Heart left ventricle (tissue), 13 donors: ENCODE measurements at regions not wholly inside any gene's neighbourhood (a gene's known extent, or its start where the extent isn't known, plus 50 kb on each side); places are given as distances from the start of the nearest gene placed in this dataset.

ENCODE experiments used
- CTCF ChIP-seq, 12 donors: fragments of 200-600 bp; sonication (generic) in 4 of 12; IDR thresholded peaks; one replicate each; pipeline versions ENCODE4 v1.5.0 to v1.8.0; 2018 to 2022; ENCODE audit warnings: antibody characterized with exemption in 12 of 12, mild to moderate bottlenecking in 5 of 12
- POLR2A ChIP-seq, 2 donors: fragments of 450-650 bp; IDR thresholded peaks; one replicate each; pipeline ENCODE4 v1.6.1; 2017; ENCODE audit warnings: antibody characterized with exemption in 2 of 2, mild to moderate bottlenecking in 2 of 2, moderate library complexity in 2 of 2
- donor health status: ischemic (EF 13 %, LVEDD 7.1; RV severe dilation, severe dysfunction).
- donor health status: DM: no; HTN: yes; CAD: no.
- donor health status: DM: no; HTN: no; CAD: no.
- donor health status: ischemic (EF 25% LVEDD 6.9; RV normal size, moderate dysfunction).
- donor health status: ischemic (EF 25% LVEDD 5.7; RV mildly dilated, moderate dysfunction).
- donor health status: ischemic (EF 35%, LVEDD 5.7; RV mildly dilated, moderate dysfunction).
- donor health status: nonischemic (EF 11% LVEDD 7.7; RV severe dilation, severe dysfunction).
- donor health status: DM: yes; HTN: yes; CAD: no.
- donor health status: PGD.
- donor health status: ischemic (EF 29% LVEDD 5.4; RV normal size, mild dysfunction).
- donor health status: nonischemic (EF 23%, LVEDD 6.1; RV moderate dilation, normal function).

- TF ChIP-seq CTCF (IDR thresholded peaks at IDR 0.05) (no peak), POLR2A (IDR thresholded peaks at IDR 0.05) (no peak)
Measured at GRCh38 chr12:124658806-124659402, 91.5 kb upstream of the NCOR2 start.
